ENCODE measurements at regions not wholly inside any gene's neighbourhood (a gene's known extent, or its start where the extent isn't known, plus 50 kb on each side); places are given as distances from the start of the nearest gene placed in this dataset.

DNA sequence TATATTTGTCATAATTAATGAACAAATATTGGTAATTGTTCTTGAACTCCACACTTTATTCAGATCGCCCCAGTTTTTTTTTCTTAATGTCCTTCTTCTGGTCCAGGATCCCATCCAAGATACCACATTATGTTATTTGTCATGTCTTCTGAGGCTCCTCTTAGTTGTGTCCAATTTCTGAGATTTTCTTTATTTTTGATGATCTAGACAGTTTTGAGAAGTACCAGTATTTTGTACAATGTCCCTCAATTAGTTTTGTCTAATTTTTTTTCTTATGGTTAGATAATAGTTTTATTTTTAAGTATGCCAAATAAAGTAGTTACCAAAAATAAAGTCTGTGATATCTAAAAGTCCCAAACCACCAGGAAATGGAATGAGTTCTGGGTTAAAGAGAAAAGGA lies 440.8 kb upstream of the ATP2B1 start:
- TF ChIP-seq, protein P1, sequence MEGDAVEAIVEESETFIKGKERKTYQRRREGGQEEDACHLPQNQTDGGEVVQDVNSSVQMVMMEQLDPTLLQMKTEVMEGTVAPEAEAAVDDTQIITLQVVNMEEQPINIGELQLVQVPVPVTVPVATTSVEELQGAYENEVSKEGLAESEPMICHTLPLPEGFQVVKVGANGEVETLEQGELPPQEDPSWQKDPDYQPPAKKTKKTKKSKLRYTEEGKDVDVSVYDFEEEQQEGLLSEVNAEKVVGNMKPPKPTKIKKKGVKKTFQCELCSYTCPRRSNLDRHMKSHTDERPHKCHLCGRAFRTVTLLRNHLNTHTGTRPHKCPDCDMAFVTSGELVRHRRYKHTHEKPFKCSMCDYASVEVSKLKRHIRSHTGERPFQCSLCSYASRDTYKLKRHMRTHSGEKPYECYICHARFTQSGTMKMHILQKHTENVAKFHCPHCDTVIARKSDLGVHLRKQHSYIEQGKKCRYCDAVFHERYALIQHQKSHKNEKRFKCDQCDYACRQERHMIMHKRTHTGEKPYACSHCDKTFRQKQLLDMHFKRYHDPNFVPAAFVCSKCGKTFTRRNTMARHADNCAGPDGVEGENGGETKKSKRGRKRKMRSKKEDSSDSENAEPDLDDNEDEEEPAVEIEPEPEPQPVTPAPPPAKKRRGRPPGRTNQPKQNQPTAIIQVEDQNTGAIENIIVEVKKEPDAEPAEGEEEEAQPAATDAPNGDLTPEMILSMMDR (IDR thresholded peaks at IDR 0.05; ENCODE audit: control extremely low read depth, extremely low read depth), result no peak
- 92 to 96% methylated on average over 1 of the region's 1 CpG for WGBS, 2 donors

DNA sequence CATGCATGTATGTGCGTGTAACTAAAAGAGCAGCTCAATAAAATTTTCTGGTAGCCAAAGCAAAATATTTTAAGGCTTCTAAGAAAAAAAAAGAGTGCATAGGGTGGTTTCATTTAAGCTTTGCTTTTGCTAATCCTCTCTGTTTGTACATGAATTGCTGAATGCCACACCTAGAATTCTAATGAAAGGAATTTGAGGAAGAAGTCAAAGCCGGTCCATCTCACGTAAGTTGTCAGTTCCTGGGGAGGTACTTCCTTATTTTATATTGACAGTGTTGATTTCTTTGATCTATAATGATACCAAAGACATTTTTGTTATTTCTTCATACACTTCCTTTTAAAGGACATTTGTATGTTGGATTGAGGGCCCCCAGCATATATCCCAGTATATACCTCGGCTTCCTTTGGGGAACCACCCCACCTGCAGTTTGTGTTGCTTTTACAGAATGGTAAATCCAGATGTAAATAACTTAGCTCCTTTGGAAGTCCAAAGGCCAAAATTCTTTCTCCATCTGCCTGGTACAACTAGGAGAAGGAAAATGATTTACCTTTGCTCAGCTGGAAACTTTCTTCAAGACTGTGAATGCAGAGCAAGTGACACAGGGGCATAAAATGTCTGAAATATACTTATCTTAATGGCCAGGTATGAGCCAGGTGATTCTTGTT lies 420.9 kb upstream of the ATP2B1 start:
- ATAC-seq (ENCODE audit: insufficient read depth, low FRiP score) (no peak), DNase-seq (no peak)
- peaks cover 0 to 1% (median 0%) of the 10 kb centered on the region in 4 donors for H3K9me3 ChIP-seq (ENCODE audit: control insufficient read depth in 4 of 4, insufficient read depth in 3 of 4, low read length in 3 of 4)
- no peak overlapping the region for H3K27ac ChIP-seq (ENCODE audit: low read depth in 1 of 2, low read length in 1 of 2)
- H3K27me3 ChIP-seq (ENCODE audit: control insufficient read depth in 3 of 3, insufficient read depth in 3 of 3, low read length in 2 of 3), result no peaks in the 10 kb centered on the region
- no peaks in the 10 kb centered on the region for H3K36me3 ChIP-seq (ENCODE audit: control insufficient read depth in 4 of 4, insufficient read depth in 4 of 4, low read length in 4 of 4)
- 62 to 74% methylated on average over 4 of the region's 4 CpGs for WGBS, 2 donors
- TF ChIP-seq, protein P1 (IDR thresholded peaks at IDR 0.05; ENCODE audit: control extremely low read depth, extremely low read depth), result no peak
- peaks cover 0 to 5% (median 0%) of the 10 kb centered on the region in 5 donors for H3K4me1 ChIP-seq (ENCODE audit: control insufficient read depth in 5 of 5, insufficient read depth in 5 of 5, low read length in 5 of 5)
- no peak overlapping the region for H3K4me3 ChIP-seq
- H3K9ac ChIP-seq (ENCODE audit: insufficient read depth in 1 of 2, low read length in 2 of 2), result no peak overlapping the region

More for the DNA sequence above, 440.8 kb upstream of the ATP2B1 start:
- H3K36me3 ChIP-seq (ENCODE audit: control insufficient read depth in 4 of 4, insufficient read depth in 4 of 4, low read length in 4 of 4), result no peaks in the 10 kb centered on the region
- no peak overlapping the region for H3K4me3 ChIP-seq
- ATAC-seq (ENCODE audit: insufficient read depth, low FRiP score) (no peak), DNase-seq (no peak)
- no peak overlapping the region for H3K27ac ChIP-seq (ENCODE audit: low read depth in 1 of 2, low read length in 1 of 2)
- peaks cover 0 to 8% (median 3%) of the 10 kb centered on the region in 5 donors for H3K4me1 ChIP-seq (ENCODE audit: control insufficient read depth in 5 of 5, insufficient read depth in 5 of 5, low read length in 5 of 5)
- H3K9ac ChIP-seq (ENCODE audit: insufficient read depth in 1 of 2, low read length in 2 of 2), result no peak overlapping the region
- H3K9me3 ChIP-seq (ENCODE audit: control insufficient read depth in 4 of 4, insufficient read depth in 3 of 4, low read length in 3 of 4), result peaks cover 0 to 3% (median 1%) of the 10 kb centered on the region in 4 donors
- no peaks in the 10 kb centered on the region for H3K27me3 ChIP-seq (ENCODE audit: control insufficient read depth in 3 of 3, insufficient read depth in 3 of 3, low read length in 2 of 3)

DNA sequence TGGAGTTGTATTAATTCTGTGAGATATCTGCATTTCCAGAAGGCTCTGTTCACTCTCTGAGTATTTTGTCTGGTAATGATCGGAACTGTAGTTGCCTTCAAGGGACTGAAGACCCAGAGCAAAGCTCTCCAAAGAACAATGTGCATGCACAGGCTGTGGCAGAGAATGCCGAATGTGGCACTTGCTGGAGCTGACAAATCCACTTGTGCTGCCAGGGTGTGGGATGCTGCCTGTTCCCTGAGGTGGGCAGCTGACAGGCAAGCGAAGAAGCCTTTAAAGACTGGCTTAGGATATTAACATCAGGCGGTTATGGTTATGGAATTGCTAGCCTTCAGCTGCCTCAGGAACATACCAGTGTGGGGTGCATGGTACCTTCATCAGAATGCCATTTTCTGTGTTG lies 419.9 kb upstream of the ATP2B1 start:
- Histone ChIP-seq H3K9me3 (ENCODE audit: control insufficient read depth in 4 of 4, insufficient read depth in 3 of 4, low read length in 3 of 4) (peaks cover 0 to 1% (median 0%) of the 10 kb centered on the region in 4 donors), H3K36me3 (ENCODE audit: control insufficient read depth in 4 of 4, insufficient read depth in 4 of 4, low read length in 4 of 4) (no peaks in the 10 kb centered on the region), H3K4me1 (ENCODE audit: control insufficient read depth in 5 of 5, insufficient read depth in 5 of 5, low read length in 5 of 5) (peaks cover 0 to 5% (median 0%) of the 10 kb centered on the region in 5 donors), H3K4me3 (no peak overlapping the region), H3K27me3 (ENCODE audit: control insufficient read depth in 3 of 3, insufficient read depth in 3 of 3, low read length in 2 of 3) (no peaks in the 10 kb centered on the region), H3K9ac (ENCODE audit: insufficient read depth in 1 of 2, low read length in 2 of 2) (no peak overlapping the region), H3K27ac (ENCODE audit: low read depth in 1 of 2, low read length in 1 of 2) (no peak overlapping the region)
- 70 to 74% methylated on average over 4 of the region's 4 CpGs for WGBS, 2 donors
- DNase-seq, result no peak
- ATAC-seq (ENCODE audit: insufficient read depth, low FRiP score), result no peak
- TF ChIP-seq, protein P1 (IDR thresholded peaks at IDR 0.05; ENCODE audit: control extremely low read depth, extremely low read depth), result no peak

Measured in lung (tissue), 11 donors.